Spleen (tissue), 11 donors: ENCODE measurements at regions not wholly inside any gene's neighbourhood (a gene's known extent, or its start where the extent isn't known, plus 50 kb on each side); places are given as distances from the start of the nearest gene placed in this dataset.

Source experiments
- DNase-seq: peaks from one replicate; pipeline ENCODE4 v3.0.0-alpha.2; 2020
- H3K27ac ChIP-seq, 8 donors: fragments of 200-600 bp; sonication (generic) in 7 of 8; 1 replicate in 4 of 8; 2 replicates in 4 of 8; pipeline versions ENCODE4 v1.5.0 to v1.8.0; 2016 to 2021; ENCODE audit warnings: inconsistent platforms in 4 of 8, mild to moderate bottlenecking in 4 of 8, moderate library complexity in 1 of 8
- H3K27me3 ChIP-seq, 7 donors: fragments of 200-600 bp; sonication (generic) in 6 of 7; replicated peaks in 1 of 7; 1 replicate in 4 of 7; 2 replicates in 3 of 7; pipeline versions ENCODE4 v1.5.0 to v1.8.0; 2016 to 2021; ENCODE audit warnings: inconsistent platforms in 3 of 7, mild to moderate bottlenecking in 1 of 7
- H3K36me3 ChIP-seq, 6 donors: fragments of 200-600 bp; sonication (generic) in 5 of 6; 1 replicate in 4 of 6; 2 replicates in 2 of 6; pipeline versions ENCODE4 v1.5.0 to v1.8.0; 2016 to 2021; ENCODE audit warnings: inconsistent platforms in 2 of 6
- H3K4me1 ChIP-seq, 6 donors: fragments of 200-600 bp; sonication (generic) in 5 of 6; 1 replicate in 3 of 6; 2 replicates in 3 of 6; pipeline versions ENCODE4 v1.5.0 to v1.8.0; 2016 to 2021; ENCODE audit warnings: inconsistent platforms in 3 of 6
- H3K4me3 ChIP-seq, 8 donors: fragments of 200-600 bp; sonication (generic) in 7 of 8; 1 replicate in 4 of 8; 2 replicates in 4 of 8; pipeline versions ENCODE4 v1.5.0 to v1.8.0; 2016 to 2021; ENCODE audit warnings: inconsistent platforms in 4 of 8, mild to moderate bottlenecking in 4 of 8, moderate library complexity in 2 of 8
- H3K9me3 ChIP-seq, 8 donors: fragments of 200-600 bp; sonication (generic) in 7 of 8; 1 replicate in 4 of 8; 2 replicates in 4 of 8; pipeline versions ENCODE4 v1.5.0 to v1.8.0; 2016 to 2021; ENCODE audit warnings: inconsistent platforms in 4 of 8
- POLR2A ChIP-seq, 3 donors: fragments of 450-650 bp; IDR thresholded peaks; one replicate each; pipeline ENCODE4 v1.5.1; 2017; ENCODE audit warnings: antibody characterized with exemption in 3 of 3, mild to moderate bottlenecking in 1 of 3
- POLR2AphosphoS5 ChIP-seq, 3 donors: sonication (generic); formaldehyde crosslinking; IDR thresholded peaks; one replicate each; pipeline ENCODE4 v1.5.1; 2017; ENCODE audit warnings: antibody characterized with exemption in 3 of 3
- WGBS, 5 donors: extraction: QIAGEN DNeasy Blood & Tissue Kit in 3 of 5; methylation state at CpG; one replicate each; pipeline versions ENCODE4 v1.1.5 to v1.1.7; 2013 to 2018; 5-methylcytosine and 5-hydroxymethylcytosine counted together
- intact Hi-C: fragments of 100-400 bp; cut with DNase I; formaldehyde crosslinking; loops from one replicate; pipeline ENCODE4 v1.15.0; 2023; ENCODE audit warnings: low total_unique reads
- TF ChIP-seq, protein P1 (sequence below), 11 experiments: fragments of 200-600 bp in 7 of 11; fragments of 450-650 bp in 4 of 11; sonication (generic) in 4 of 11; IDR thresholded peaks in 8 of 11; conservative IDR thresholded peaks in 3 of 11; 1 replicate in 7 of 11; 2 replicates in 4 of 11; pipeline versions ENCODE4 v1.4.0 to v1.8.0; 2016 to 2021; ENCODE audit warnings: antibody characterized with exemption in 11 of 11, inconsistent platforms in 4 of 11, mild to moderate bottlenecking in 1 of 11
- donor health status: healthy with polysubstance abuse.
- donor health status: DM: no; HTN: no; CAD: no; lungs with moderate emphysema.
- donor health status: DM: no; HTN: no; CAD: no.
- donor health status: Bipolar disorder and iron deficiency.
- donor health status: healthy.
- donor health status: DM: no; HTN: no; CAD: no.
- donor health status: DM: yes; HTN: yes; CAD: no.

DNA sequence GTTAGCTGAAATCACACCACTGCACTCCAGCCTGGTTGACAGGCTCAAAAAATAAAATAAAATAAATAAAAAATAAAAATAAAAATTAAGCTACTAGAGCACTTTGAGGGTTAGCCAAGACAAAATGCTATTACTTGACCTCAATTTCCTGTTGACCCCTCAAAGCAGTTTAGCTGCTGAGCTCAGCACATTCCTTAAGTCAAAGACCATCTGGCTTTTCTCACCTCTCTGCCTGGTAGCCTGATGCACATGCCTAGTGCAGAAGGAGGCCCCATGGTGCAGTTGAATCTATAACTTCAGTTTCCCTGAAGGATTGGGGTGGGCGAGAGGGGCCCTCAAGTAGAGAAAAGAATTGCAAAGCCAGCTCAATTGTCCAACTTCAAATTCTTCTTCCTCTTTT is 211.1 kb upstream of the GALNT17 start:
- Histone ChIP-seq H3K4me1 (peaks cover 0 to 6% (median 0%) of the 10 kb centered on the region in 6 donors), H3K36me3 (no peaks in the 10 kb centered on the region), H3K9me3 (peaks cover 0 to 8% (median 0%) of the 10 kb centered on the region in 8 donors), H3K4me3 (no peak overlapping the region), H3K27ac (no peak overlapping the region), H3K27me3 (no peaks in the 10 kb centered on the region)
- DNase-seq: no peak
- WGBS, 5 donors: 36 to 82% (median 62%) methylated on average over 1 of the region's 1 CpG
- TF ChIP-seq POLR2A (IDR thresholded peaks at IDR 0.05) (no peak), POLR2AphosphoS5 (IDR thresholded peaks at IDR 0.05) (no peak)
- TF ChIP-seq, protein P1, sequence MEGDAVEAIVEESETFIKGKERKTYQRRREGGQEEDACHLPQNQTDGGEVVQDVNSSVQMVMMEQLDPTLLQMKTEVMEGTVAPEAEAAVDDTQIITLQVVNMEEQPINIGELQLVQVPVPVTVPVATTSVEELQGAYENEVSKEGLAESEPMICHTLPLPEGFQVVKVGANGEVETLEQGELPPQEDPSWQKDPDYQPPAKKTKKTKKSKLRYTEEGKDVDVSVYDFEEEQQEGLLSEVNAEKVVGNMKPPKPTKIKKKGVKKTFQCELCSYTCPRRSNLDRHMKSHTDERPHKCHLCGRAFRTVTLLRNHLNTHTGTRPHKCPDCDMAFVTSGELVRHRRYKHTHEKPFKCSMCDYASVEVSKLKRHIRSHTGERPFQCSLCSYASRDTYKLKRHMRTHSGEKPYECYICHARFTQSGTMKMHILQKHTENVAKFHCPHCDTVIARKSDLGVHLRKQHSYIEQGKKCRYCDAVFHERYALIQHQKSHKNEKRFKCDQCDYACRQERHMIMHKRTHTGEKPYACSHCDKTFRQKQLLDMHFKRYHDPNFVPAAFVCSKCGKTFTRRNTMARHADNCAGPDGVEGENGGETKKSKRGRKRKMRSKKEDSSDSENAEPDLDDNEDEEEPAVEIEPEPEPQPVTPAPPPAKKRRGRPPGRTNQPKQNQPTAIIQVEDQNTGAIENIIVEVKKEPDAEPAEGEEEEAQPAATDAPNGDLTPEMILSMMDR (IDR thresholded peaks at IDR 0.05 in 8 of 11, conservative IDR thresholded peaks at IDR 0.05 in 3 of 11): no peak
- intact Hi-C loops: no loop called here

DNA sequence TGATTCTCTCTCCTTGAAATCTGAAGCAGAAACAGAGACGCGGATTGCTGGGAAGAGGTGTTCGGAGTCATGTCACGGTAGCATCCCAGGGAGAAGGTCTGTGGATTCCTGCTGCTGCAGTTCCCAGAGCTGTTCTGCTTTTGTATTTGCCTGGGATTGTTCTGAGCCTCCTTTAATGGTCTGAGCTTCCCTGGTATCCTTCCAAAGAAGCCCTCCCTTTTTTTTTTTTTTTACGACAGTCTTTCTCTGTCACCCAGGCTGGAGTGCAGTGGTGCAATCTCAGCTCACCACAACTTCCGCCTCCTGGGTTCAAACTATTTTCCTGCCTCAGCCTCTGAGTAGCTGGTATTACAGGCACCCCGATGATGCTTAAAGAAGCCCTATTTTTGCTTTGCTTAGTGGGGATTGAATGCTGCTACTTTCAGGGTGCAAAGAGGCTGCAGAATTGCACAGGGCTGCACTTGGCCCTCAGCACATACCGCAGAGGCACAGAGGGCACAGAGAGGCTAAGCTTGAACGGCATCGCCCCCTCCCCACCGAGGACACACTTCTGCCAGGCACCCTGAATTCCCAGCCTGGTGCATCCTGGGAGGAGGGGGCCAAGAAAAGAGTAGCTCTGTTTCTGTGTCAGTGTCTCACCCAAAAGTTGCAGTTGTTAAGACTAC is 208.6 kb upstream of the GALNT17 start:
- no peak for DNase-seq
- TF ChIP-seq POLR2A (IDR thresholded peaks at IDR 0.05) (no peak), POLR2AphosphoS5 (IDR thresholded peaks at IDR 0.05) (no peak)
- TF ChIP-seq, protein P1 (IDR thresholded peaks at IDR 0.05 in 8 of 11, conservative IDR thresholded peaks at IDR 0.05 in 3 of 11): no peak
- Histone ChIP-seq H3K27ac (no peak overlapping the region), H3K9me3 (peaks cover 0 to 8% (median 0%) of the 10 kb centered on the region in 8 donors), H3K27me3 (no peaks in the 10 kb centered on the region), H3K4me3 (no peak overlapping the region), H3K4me1 (peaks cover 0 to 6% (median 0%) of the 10 kb centered on the region in 6 donors), H3K36me3 (no peaks in the 10 kb centered on the region)
- intact Hi-C loops: no loop called here
- 60 to 68% (median 66%) methylated on average over 11 of the region's 11 CpGs for WGBS, 5 donors

- DNase-seq: no peak
- H3K27ac ChIP-seq: no peak overlapping the region
Observed at GRCh38 chr7:70925411-70926115, 206.4 kb upstream of the GALNT17 start.

More at GRCh38 chr7:70925411-70926115, 206.4 kb upstream of the GALNT17 start:
- Histone ChIP-seq H3K9me3 (peaks cover 0 to 16% (median 1%) of the 10 kb centered on the region in 8 donors), H3K4me3 (no peak overlapping the region), H3K4me1 (peaks cover 0 to 4% (median 0%) of the 10 kb centered on the region in 6 donors), H3K36me3 (no peaks in the 10 kb centered on the region), H3K27me3 (no peaks in the 10 kb centered on the region)
- WGBS, 5 donors: 81 to 87% (median 85%) methylated on average over 5 of the region's 5 CpGs
- TF ChIP-seq POLR2AphosphoS5 (IDR thresholded peaks at IDR 0.05): no peak
- TF ChIP-seq, protein P1 (IDR thresholded peaks at IDR 0.05 in 8 of 11, conservative IDR thresholded peaks at IDR 0.05 in 3 of 11): no peak
- no peak for TF ChIP-seq POLR2A (IDR thresholded peaks at IDR 0.05)
- intact Hi-C loops: no loop called here
